ENCODE measurements at regions not wholly inside any gene's neighbourhood (a gene's known extent, or its start where the extent isn't known, plus 50 kb on each side); places are given as distances from the start of the nearest gene placed in this dataset.

DNA sequence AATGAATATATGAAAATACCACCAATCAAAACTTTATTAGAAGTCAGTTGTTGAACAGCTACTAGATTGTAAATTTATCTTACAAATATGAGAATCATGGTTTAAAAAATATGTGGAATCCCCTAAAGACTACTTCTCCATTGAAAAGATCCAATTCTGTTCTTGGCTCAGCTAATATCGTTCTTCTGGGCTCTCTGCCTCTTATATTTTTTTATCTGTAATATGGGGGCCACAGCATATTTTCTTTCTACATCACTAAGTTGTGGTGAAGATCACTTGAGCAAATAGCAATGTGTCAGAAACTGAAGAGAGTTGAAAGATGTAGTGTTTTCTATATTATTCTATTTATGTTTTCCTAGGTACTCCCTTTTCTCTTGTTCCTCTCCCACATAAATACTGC is 198.1 kb downstream of the FZD1 start:
- Histone ChIP-seq H3K79me2 (replicated peaks; ENCODE audit: insufficient read depth, low read length) (no peaks in the 10 kb centered on the region), H3K27me3 (ENCODE audit: insufficient read depth, low read depth, low read length) (no peaks in the 10 kb centered on the region), H4K20me1 (ENCODE audit: insufficient read depth) (no peaks in the 10 kb centered on the region), H3K27ac (ENCODE audit: low read length) (no peak overlapping the region), H3K4me3 (ENCODE audit: low read length) (no peak overlapping the region), H3K9ac (ENCODE audit: low read length) (no peak overlapping the region), H3K9me2 (ENCODE audit: insufficient read depth, low read length) (no peaks in the 10 kb centered on the region), H3K36me3 (ENCODE audit: insufficient read depth, low read length) (no peaks in the 10 kb centered on the region), H3F3A (ENCODE audit: insufficient read depth, low read length, poor library complexity, severe bottlenecking) (no peaks in the 10 kb centered on the region), H3K9me3 (ENCODE audit: low read length) (no peaks in the 10 kb centered on the region), H3K4me2 (ENCODE audit: low read length) (no peak overlapping the region), H2AFZ (ENCODE audit: low read depth, low read length) (no peak overlapping the region)
- TF ChIP-seq, protein P1, sequence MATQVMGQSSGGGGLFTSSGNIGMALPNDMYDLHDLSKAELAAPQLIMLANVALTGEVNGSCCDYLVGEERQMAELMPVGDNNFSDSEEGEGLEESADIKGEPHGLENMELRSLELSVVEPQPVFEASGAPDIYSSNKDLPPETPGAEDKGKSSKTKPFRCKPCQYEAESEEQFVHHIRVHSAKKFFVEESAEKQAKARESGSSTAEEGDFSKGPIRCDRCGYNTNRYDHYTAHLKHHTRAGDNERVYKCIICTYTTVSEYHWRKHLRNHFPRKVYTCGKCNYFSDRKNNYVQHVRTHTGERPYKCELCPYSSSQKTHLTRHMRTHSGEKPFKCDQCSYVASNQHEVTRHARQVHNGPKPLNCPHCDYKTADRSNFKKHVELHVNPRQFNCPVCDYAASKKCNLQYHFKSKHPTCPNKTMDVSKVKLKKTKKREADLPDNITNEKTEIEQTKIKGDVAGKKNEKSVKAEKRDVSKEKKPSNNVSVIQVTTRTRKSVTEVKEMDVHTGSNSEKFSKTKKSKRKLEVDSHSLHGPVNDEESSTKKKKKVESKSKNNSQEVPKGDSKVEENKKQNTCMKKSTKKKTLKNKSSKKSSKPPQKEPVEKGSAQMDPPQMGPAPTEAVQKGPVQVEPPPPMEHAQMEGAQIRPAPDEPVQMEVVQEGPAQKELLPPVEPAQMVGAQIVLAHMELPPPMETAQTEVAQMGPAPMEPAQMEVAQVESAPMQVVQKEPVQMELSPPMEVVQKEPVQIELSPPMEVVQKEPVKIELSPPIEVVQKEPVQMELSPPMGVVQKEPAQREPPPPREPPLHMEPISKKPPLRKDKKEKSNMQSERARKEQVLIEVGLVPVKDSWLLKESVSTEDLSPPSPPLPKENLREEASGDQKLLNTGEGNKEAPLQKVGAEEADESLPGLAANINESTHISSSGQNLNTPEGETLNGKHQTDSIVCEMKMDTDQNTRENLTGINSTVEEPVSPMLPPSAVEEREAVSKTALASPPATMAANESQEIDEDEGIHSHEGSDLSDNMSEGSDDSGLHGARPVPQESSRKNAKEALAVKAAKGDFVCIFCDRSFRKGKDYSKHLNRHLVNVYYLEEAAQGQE (IDR thresholded peaks at IDR 0.05; ENCODE audit: borderline replicate concordance), result no peak
- TF ChIP-seq RAD21 (conservative IDR thresholded peaks at IDR 0.05) (no peak), MXI1 (conservative IDR thresholded peaks at IDR 0.05; ENCODE audit: poor library complexity, severe bottlenecking) (no peak), POLR2AphosphoS5 (IDR thresholded peaks at IDR 0.05) (no peak), EP300 (conservative IDR thresholded peaks at IDR 0.05; ENCODE audit: poor library complexity, severe bottlenecking) (no peak), TAF1 (IDR thresholded peaks at IDR 0.05; ENCODE audit: low read depth) (no peak), EZH2 (IDR thresholded peaks at IDR 0.05; ENCODE audit: borderline replicate concordance, insufficient read depth, low read length, poor library complexity, severe bottlenecking) (no peak), SMC3 (conservative IDR thresholded peaks at IDR 0.05; ENCODE audit: poor library complexity) (no peak)
- TF ChIP-seq, protein P2, sequence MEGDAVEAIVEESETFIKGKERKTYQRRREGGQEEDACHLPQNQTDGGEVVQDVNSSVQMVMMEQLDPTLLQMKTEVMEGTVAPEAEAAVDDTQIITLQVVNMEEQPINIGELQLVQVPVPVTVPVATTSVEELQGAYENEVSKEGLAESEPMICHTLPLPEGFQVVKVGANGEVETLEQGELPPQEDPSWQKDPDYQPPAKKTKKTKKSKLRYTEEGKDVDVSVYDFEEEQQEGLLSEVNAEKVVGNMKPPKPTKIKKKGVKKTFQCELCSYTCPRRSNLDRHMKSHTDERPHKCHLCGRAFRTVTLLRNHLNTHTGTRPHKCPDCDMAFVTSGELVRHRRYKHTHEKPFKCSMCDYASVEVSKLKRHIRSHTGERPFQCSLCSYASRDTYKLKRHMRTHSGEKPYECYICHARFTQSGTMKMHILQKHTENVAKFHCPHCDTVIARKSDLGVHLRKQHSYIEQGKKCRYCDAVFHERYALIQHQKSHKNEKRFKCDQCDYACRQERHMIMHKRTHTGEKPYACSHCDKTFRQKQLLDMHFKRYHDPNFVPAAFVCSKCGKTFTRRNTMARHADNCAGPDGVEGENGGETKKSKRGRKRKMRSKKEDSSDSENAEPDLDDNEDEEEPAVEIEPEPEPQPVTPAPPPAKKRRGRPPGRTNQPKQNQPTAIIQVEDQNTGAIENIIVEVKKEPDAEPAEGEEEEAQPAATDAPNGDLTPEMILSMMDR (IDR thresholded peaks at IDR 0.05; ENCODE audit: poor library complexity, severe bottlenecking), result no peak

DNA sequence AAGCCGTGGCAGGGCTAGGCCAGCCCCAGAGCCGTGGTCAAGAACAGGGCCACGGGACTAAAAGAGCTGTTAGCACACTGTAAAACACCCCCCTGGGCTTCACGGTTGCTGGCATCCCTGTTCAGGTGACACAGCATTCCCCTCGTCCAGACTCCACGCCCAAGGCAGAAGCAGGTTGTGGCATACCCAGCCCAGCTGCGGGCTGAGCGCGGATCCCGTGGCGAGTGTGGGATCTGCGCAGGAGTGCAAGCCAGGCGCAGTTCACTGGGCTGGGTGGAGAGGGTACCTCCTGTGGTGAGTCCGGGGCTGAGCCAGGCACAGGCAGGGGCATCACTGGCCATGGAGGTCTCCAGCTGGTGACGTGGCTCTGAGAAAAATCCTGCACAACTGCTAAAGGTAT is 199.1 kb downstream of the FZD1 start:
- Histone ChIP-seq H3K79me2 (replicated peaks; ENCODE audit: insufficient read depth, low read length) (no peaks in the 10 kb centered on the region), H3K4me3 (ENCODE audit: low read length) (no peak overlapping the region), H3F3A (ENCODE audit: insufficient read depth, low read length, poor library complexity, severe bottlenecking) (no peaks in the 10 kb centered on the region), H3K9me3 (ENCODE audit: low read length) (no peaks in the 10 kb centered on the region), H3K36me3 (ENCODE audit: insufficient read depth, low read length) (no peaks in the 10 kb centered on the region), H3K4me2 (ENCODE audit: low read length) (no peak overlapping the region), H3K9ac (ENCODE audit: low read length) (no peak overlapping the region), H4K20me1 (ENCODE audit: insufficient read depth) (no peaks in the 10 kb centered on the region), H3K9me2 (ENCODE audit: insufficient read depth, low read length) (no peaks in the 10 kb centered on the region), H2AFZ (ENCODE audit: low read depth, low read length) (no peak overlapping the region), H3K27me3 (ENCODE audit: insufficient read depth, low read depth, low read length) (no peaks in the 10 kb centered on the region), H3K27ac (ENCODE audit: low read length) (no peak overlapping the region)
- TF ChIP-seq, protein P1 (IDR thresholded peaks at IDR 0.05; ENCODE audit: borderline replicate concordance), result no peak
- TF ChIP-seq SMC3 (conservative IDR thresholded peaks at IDR 0.05; ENCODE audit: poor library complexity) (no peak), RAD21 (conservative IDR thresholded peaks at IDR 0.05) (no peak), MXI1 (conservative IDR thresholded peaks at IDR 0.05; ENCODE audit: poor library complexity, severe bottlenecking) (no peak)
- TF ChIP-seq, protein P2 (IDR thresholded peaks at IDR 0.05; ENCODE audit: poor library complexity, severe bottlenecking), result no peak

All from neural cell (in vitro differentiated cells).